Fibroblast of villous mesenchyme (primary cell): ENCODE measurements at regions not wholly inside any gene's neighbourhood (a gene's known extent, or its start where the extent isn't known, plus 50 kb on each side); places are given as distances from the start of the nearest gene placed in this dataset.

Experiments used
- DNase-seq: peaks from one replicate; pipeline ENCODE4 v3.0.0-alpha.2; 2010; ENCODE audit warnings: low read depth
- H3K4me3 ChIP-seq: 2 replicates; pipeline ENCODE4 v1.5.1; 2011; ENCODE audit warnings: low read depth, mild to moderate bottlenecking, low read length
- CTCF ChIP-seq: IDR thresholded peaks from 2 replicates; pipeline ENCODE4 v1.5.1; 2012; ENCODE audit warnings: low read depth, mild to moderate bottlenecking, low read length; ENCODE audit not compliant: insufficient read depth

DNA sequence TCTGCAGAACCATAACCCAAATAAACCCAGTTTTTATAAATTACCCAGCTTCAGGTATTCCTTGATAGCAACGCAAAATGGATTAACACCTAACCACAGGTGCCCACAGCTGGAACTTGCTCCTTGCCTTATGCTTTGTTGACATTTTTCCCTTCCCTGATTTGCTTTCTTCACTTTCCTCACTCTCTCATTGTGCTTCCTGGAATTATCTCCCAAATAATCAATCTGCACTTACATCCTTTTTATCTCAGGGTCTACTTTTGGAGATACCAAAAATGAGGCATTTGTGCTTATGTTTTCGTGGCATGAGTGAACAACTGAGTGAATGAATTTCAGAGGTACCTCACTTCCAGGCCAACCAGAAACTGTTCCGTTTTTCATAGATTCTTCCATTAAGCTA lies 374.3 kb downstream of the DOK5 start:
- no peak for TF ChIP-seq CTCF
- H3K4me3 ChIP-seq: no peak overlapping the region
- DNase-seq: no peak

- no peak overlapping the region for H3K4me3 ChIP-seq
- no peak for DNase-seq
- no peak for TF ChIP-seq CTCF
Measured at GRCh38 chr20:54848984-54849538, 373.7 kb downstream of the DOK5 start.

- no peak for TF ChIP-seq CTCF
- no peak overlapping the region for H3K4me3 ChIP-seq
- no peak for DNase-seq
Measured at GRCh38 chr20:54848262-54848661, 372.9 kb downstream of the DOK5 start.

DNA sequence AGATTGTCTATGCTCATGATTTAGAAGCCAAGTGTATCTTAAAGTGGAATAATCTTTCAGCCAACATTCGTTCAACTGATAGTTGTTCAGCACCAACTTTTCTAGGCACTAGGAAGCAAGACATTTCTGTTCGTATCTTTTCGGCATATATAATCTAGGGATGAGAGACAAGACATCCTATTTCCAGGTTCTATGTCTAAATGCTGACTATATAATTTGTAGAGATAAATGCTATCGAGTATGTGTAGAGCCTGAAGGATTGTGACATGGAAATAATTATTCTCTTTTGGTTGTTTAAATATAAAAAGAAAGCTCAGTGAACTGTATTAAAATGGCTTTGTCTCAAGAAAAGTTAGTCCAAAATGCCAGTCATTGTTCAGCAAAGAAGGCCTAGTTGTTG lies 371.6 kb downstream of the DOK5 start:
- no peak for TF ChIP-seq CTCF
- DNase-seq: no peak
- no peak overlapping the region for H3K4me3 ChIP-seq

DNA sequence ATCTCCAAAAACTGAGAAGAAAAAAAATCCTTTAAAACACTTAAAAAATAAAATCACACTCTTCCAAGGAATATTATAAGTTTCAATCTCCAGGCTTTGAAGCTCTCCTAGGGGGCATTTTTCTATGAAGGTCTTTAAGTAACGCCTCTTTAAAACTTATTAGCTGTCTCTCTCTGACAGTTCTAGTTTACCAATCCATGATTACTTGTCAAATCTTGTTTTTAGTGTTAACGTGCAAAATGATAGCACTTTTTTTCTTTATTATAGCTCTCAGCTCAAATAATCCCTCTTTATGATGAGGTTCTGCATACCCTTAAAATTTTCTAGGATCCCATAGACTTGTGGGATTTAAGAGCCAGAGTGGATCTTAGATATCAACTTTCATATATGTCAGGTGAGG lies 369.0 kb downstream of the DOK5 start:
- DNase-seq: no peak
- TF ChIP-seq CTCF: no peak
- no peak overlapping the region for H3K4me3 ChIP-seq

DNA sequence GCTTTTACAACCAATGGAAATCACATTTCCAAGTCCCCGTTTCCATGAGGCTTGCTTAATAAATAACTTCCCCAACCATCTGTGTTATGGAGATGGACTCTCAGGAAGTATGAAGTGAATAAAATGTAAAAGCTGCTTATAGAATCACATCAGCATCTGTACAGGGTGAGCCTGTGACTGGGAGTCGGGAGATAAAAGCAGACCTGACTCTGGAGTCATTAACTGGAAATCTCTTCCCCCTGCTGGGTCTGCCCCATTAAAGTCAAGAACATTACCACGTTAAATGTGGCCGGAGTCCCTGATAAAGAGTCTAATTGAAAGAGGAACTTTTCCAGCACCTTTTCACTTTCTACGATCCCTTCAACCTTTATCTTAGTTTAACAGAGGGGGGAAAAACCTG lies 368.5 kb downstream of the DOK5 start:
- no peak for DNase-seq
- TF ChIP-seq CTCF: no peak

GRCh38 chr20:54843431-54843830 lies 368.0 kb downstream of the DOK5 start:
- no peak for TF ChIP-seq CTCF
- DNase-seq: no peak
- no peak overlapping the region for H3K4me3 ChIP-seq

More for the DNA sequence above, 368.5 kb downstream of the DOK5 start:
- no peak overlapping the region for H3K4me3 ChIP-seq
